HCT116 (cell line): ENCODE measurements at regions not wholly inside any gene's neighbourhood (a gene's known extent, or its start where the extent isn't known, plus 50 kb on each side); places are given as distances from the start of the nearest gene placed in this dataset.

Source experiments
- ATAC-seq: fragments of 200-7000 bp; cut with Tn5 transposase; 2 replicates; pipeline ENCODE4 v1.9.1; 2020; ENCODE audit warnings: mild to moderate bottlenecking, moderate library complexity
- BruUV-seq: library from RNA; stranded (reverse); fragments of 400-500 nt; replicated peaks from 2 replicates; lab custom pipeline; 2021; lab: Mats Ljungman, UMichigan
- CTCF ChIA-PET: fragments of 300-600 bp; sonication (Branson Sonifier 250); formaldehyde crosslinking; loops from one replicate; lab custom pipeline; 2021; ENCODE audit warnings: antibody characterized with exemption; lab: Charles Lee
- POLR2A ChIA-PET: fragments of 300-600, 350-600 bp; sonication (Branson Sonifier 250); formaldehyde crosslinking; loops from one replicate; lab custom pipeline; 2021; ENCODE audit warnings: antibody characterized with exemption; lab: Charles Lee
- RAD21 ChIA-PET, 2 experiments: fragments of 300-600 bp; sonication (Branson Sonifier 250); formaldehyde crosslinking; loops; one replicate each; lab custom pipeline; 2023; ENCODE audit warnings: low total read pairs in 2 of 2; ENCODE audit not compliant: uncharacterized antibody in 2 of 2, unreplicated experiment in 2 of 2, low non-redundant PET in 1 of 2; lab: Charles Lee
- DNase-seq: peaks from one replicate; pipeline ENCODE4 v3.0.0-alpha.2; 2010; ENCODE audit warnings: low read depth, low spot score
- H2AFZ ChIP-seq: fragments of 200-600 bp; shearing (Covaris generic), sonication (generic); 2 replicates; pipeline ENCODE4 v1.6.1; 2017; ENCODE audit warnings: low read depth, mixed run types, mixed read lengths, antibody characterized with exemption, low read length; ENCODE audit not compliant: poor library complexity, severe bottlenecking
- H3K27ac ChIP-seq: 2 replicates; pipeline ENCODE4 v1.5.1; 2012; ENCODE audit warnings: low read depth, low read length
- H3K27me3 ChIP-seq: fragments of 200-600 bp; sonication (generic); 2 replicates; pipeline ENCODE4 v1.6.1; 2016; ENCODE audit warnings: mixed run types, low read length, mixed read lengths; ENCODE audit not compliant: insufficient read depth
- H3K36me3 ChIP-seq, 2 experiments: fragments of 200-500 bp in 1 of 2; fragments of 200-600 bp in 1 of 2; sonication (Bioruptor generic) in 1 of 2; sonication (generic) in 1 of 2; 2 replicates each; pipeline versions ENCODE4 v1.5.1 to v1.6.1; 2014 to 2016; ENCODE audit warnings: low read length in 2 of 2, inconsistent platforms in 1 of 2, mixed read lengths in 1 of 2, mixed run types in 1 of 2; ENCODE audit not compliant: insufficient read depth in 2 of 2, control insufficient read depth in 1 of 2
- H3K4me1 ChIP-seq, 2 experiments: fragments of 200-600 bp in 1 of 2; sonication (generic) in 1 of 2; 2 replicates each; pipeline versions ENCODE4 v1.5.1 to v1.6.1; 2012 to 2017; ENCODE audit warnings: low read length in 2 of 2, inconsistent platforms in 1 of 2, mild to moderate bottlenecking in 1 of 2, mixed read lengths in 1 of 2, mixed run types in 1 of 2, moderate library complexity in 1 of 2; ENCODE audit not compliant: insufficient read depth in 2 of 2, control insufficient read depth in 1 of 2
- H3K4me2 ChIP-seq: fragments of 200-600 bp; sonication (generic); 2 replicates; pipeline ENCODE4 v1.6.1; 2017; ENCODE audit warnings: mixed run types, low read length, mixed read lengths
- H3K4me3 ChIP-seq, 2 experiments: fragments of 200-600 bp in 1 of 2; sonication (generic) in 1 of 2; replicated peaks in 1 of 2; 2 replicates each; pipeline ENCODE4 v1.5.1; 2011 to 2016; ENCODE audit warnings: low read length in 2 of 2, control low read depth in 1 of 2, low read depth in 1 of 2, mild to moderate bottlenecking in 1 of 2, mixed read lengths in 1 of 2, mixed run types in 1 of 2
- H3K79me2 ChIP-seq: fragments of 200-600 bp; sonication (generic); 2 replicates; pipeline ENCODE4 v1.6.1; 2017; ENCODE audit warnings: mild to moderate bottlenecking, mixed run types, low read length, moderate library complexity, mixed read lengths; ENCODE audit not compliant: insufficient read depth
- H3K9ac ChIP-seq: fragments of 200-600 bp; sonication (generic); 2 replicates; pipeline ENCODE4 v1.6.1; 2016; ENCODE audit warnings: low read length, mixed read lengths
- H3K9me2 ChIP-seq: fragments of 200-600 bp; sonication (generic), shearing (Covaris generic); 2 replicates; pipeline ENCODE4 v1.6.1; 2017; ENCODE audit warnings: mixed run types, mild to moderate bottlenecking, moderate library complexity; ENCODE audit not compliant: insufficient read depth
- H3K9me3 ChIP-seq, 2 experiments: fragments of 200-500 bp in 1 of 2; fragments of 200-600 bp in 1 of 2; sonication (Bioruptor generic) in 1 of 2; sonication (generic) in 1 of 2; 2 replicates each; pipeline ENCODE4 v1.6.1; 2014 to 2017; ENCODE audit warnings: low read length in 2 of 2, mixed read lengths in 2 of 2, inconsistent platforms in 1 of 2, low read depth in 1 of 2, mild to moderate bottlenecking in 1 of 2, mixed run types in 1 of 2, moderate library complexity in 1 of 2; ENCODE audit not compliant: control insufficient read depth in 1 of 2, insufficient read depth in 1 of 2
- H4K20me1 ChIP-seq: fragments of 200-600 bp; sonication (generic), shearing (Covaris generic); 2 replicates; pipeline ENCODE4 v1.6.1; 2017; ENCODE audit warnings: mixed run types, mild to moderate bottlenecking, moderate library complexity; ENCODE audit not compliant: insufficient read depth
- CBX3 ChIP-seq: IDR thresholded peaks from 2 replicates; pipeline ENCODE4 v1.6.1; 2012; ENCODE audit warnings: low read depth
- EGR1 ChIP-seq: IDR thresholded peaks from 2 replicates; pipeline ENCODE4 v1.6.1; 2012; ENCODE audit warnings: low read depth
- EZH2 ChIP-seq: fragments of 200-600 bp; sonication (generic); IDR thresholded peaks from 2 replicates; pipeline ENCODE4 v1.6.1; 2017; ENCODE audit warnings: antibody characterized with exemption, mixed run types
- EZH2phosphoT487 ChIP-seq: fragments of 200-600 bp; IDR thresholded peaks from 2 replicates; pipeline ENCODE4 v1.6.1; 2018; ENCODE audit warnings: antibody characterized with exemption, borderline replicate concordance
- JUND ChIP-seq: IDR thresholded peaks from 2 replicates; pipeline ENCODE4 v1.6.1; 2012
- MAX ChIP-seq: IDR thresholded peaks from 2 replicates; pipeline ENCODE4 v1.6.1; 2012
- POLR2AphosphoS5 ChIP-seq: IDR thresholded peaks from 2 replicates; pipeline ENCODE4 v1.6.1; 2011; ENCODE audit warnings: mild to moderate bottlenecking, low read depth, low read length, moderate library complexity
- REST ChIP-seq: IDR thresholded peaks from 2 replicates; pipeline ENCODE4 v1.6.1; 2012; ENCODE audit warnings: low read depth
- SP1 ChIP-seq: IDR thresholded peaks from 2 replicates; pipeline ENCODE4 v1.6.1; 2012; ENCODE audit warnings: low read depth
- YY1 ChIP-seq: IDR thresholded peaks from 2 replicates; pipeline ENCODE4 v1.6.1; 2011; ENCODE audit warnings: low read length, low read depth, moderate library complexity, mild to moderate bottlenecking; ENCODE audit not compliant: insufficient replicate concordance; ENCODE audit errors: extremely low read depth
- ZBTB33 ChIP-seq: IDR thresholded peaks from 2 replicates; pipeline ENCODE4 v1.6.1; 2011; ENCODE audit warnings: mild to moderate bottlenecking, low read length, moderate library complexity; ENCODE audit not compliant: insufficient replicate concordance; ENCODE audit errors: extremely low read depth
- ZFX ChIP-seq: fragments of 450-650 bp; IDR thresholded peaks from 2 replicates; pipeline ENCODE4 v1.6.1; 2017
- intact Hi-C: fragments of 100-400 bp; cut with micrococcal nuclease; formaldehyde crosslinking; loops from 2 replicates; pipeline ENCODE4 v1.10.0; 2022

GRCh38 chr2:143964891-143965290, 555.0 kb downstream of the ZEB2 start (continued):
- TF ChIP-seq REST (no peak), ZBTB33 (no peak), EZH2 (no peak), EGR1 (no peak), MAX (no peak), EZH2phosphoT487 (no peak), SP1 (no peak)

- ATAC-seq (no peak), DNase-seq (no peak)
- Histone ChIP-seq H4K20me1 (no peaks in the 10 kb centered on the region), H3K36me3 (no peaks in the 10 kb centered on the region), H3K27me3 (no peaks in the 10 kb centered on the region), H2AFZ (no peak overlapping the region), H3K79me2 (no peaks in the 10 kb centered on the region), H3K27ac (no peak overlapping the region), H3K4me2 (no peak overlapping the region), H3K9ac (no peak overlapping the region), H3K9me3 (no peaks in the 10 kb centered on the region), H3K4me3 (no peak overlapping the region), H3K9me2 (no peaks in the 10 kb centered on the region), H3K4me1 (no peaks in the 10 kb centered on the region)
- intact Hi-C loops: no loop called here
- no TSS peak for BruUV-seq
- POLR2A ChIA-PET: no interaction called here
- CTCF ChIA-PET: no interaction called here
- TF ChIP-seq POLR2AphosphoS5: no peak
- no peak for TF ChIP-seq CBX3
- no peak for TF ChIP-seq REST
- TF ChIP-seq YY1: no peak
- no peak for TF ChIP-seq JUND
- no peak for TF ChIP-seq ZFX
- RAD21 ChIA-PET: no interaction called here
Measured at GRCh38 chr2:143960177-143960576, 559.7 kb downstream of the ZEB2 start.
